Panc1 (cell line): ENCODE measurements at regions not wholly inside any gene's neighbourhood (a gene's known extent, or its start where the extent isn't known, plus 50 kb on each side); places are given as distances from the start of the nearest gene placed in this dataset.

Experiments
- POLR2AphosphoS5 ChIP-seq: IDR thresholded peaks from 2 replicates; pipeline ENCODE4 v1.6.1; 2012; ENCODE audit warnings: mild to moderate bottlenecking, low read depth, low read length, moderate library complexity
- SIN3A ChIP-seq: IDR thresholded peaks from 2 replicates; pipeline ENCODE4 v1.6.1; 2012; ENCODE audit warnings: low read depth, mild to moderate bottlenecking, low read length, moderate library complexity, borderline replicate concordance; ENCODE audit not compliant: insufficient read depth
- TF ChIP-seq, protein P1 (sequence below): fragments of 450-650 bp; IDR thresholded peaks from 2 replicates; pipeline ENCODE4 v1.5.1; 2017; ENCODE audit warnings: mild to moderate bottlenecking
- TF ChIP-seq, protein P2 (sequence below), 2 experiments: IDR thresholded peaks; 2 replicates each; pipeline ENCODE4 v1.6.1; 2011 to 2012; ENCODE audit warnings: low read depth in 2 of 2, control low read depth in 1 of 2, low read length in 1 of 2, mild to moderate bottlenecking in 1 of 2, moderate library complexity in 1 of 2; ENCODE audit not compliant: insufficient read depth in 1 of 2

GRCh38 chr2:39922679-39923405 is 143.8 kb upstream of the THUMPD2 start:
- TF ChIP-seq SIN3A (no peak), POLR2AphosphoS5 (no peak)
- TF ChIP-seq, protein P1, sequence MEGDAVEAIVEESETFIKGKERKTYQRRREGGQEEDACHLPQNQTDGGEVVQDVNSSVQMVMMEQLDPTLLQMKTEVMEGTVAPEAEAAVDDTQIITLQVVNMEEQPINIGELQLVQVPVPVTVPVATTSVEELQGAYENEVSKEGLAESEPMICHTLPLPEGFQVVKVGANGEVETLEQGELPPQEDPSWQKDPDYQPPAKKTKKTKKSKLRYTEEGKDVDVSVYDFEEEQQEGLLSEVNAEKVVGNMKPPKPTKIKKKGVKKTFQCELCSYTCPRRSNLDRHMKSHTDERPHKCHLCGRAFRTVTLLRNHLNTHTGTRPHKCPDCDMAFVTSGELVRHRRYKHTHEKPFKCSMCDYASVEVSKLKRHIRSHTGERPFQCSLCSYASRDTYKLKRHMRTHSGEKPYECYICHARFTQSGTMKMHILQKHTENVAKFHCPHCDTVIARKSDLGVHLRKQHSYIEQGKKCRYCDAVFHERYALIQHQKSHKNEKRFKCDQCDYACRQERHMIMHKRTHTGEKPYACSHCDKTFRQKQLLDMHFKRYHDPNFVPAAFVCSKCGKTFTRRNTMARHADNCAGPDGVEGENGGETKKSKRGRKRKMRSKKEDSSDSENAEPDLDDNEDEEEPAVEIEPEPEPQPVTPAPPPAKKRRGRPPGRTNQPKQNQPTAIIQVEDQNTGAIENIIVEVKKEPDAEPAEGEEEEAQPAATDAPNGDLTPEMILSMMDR = no peak
- TF ChIP-seq, protein P2, sequence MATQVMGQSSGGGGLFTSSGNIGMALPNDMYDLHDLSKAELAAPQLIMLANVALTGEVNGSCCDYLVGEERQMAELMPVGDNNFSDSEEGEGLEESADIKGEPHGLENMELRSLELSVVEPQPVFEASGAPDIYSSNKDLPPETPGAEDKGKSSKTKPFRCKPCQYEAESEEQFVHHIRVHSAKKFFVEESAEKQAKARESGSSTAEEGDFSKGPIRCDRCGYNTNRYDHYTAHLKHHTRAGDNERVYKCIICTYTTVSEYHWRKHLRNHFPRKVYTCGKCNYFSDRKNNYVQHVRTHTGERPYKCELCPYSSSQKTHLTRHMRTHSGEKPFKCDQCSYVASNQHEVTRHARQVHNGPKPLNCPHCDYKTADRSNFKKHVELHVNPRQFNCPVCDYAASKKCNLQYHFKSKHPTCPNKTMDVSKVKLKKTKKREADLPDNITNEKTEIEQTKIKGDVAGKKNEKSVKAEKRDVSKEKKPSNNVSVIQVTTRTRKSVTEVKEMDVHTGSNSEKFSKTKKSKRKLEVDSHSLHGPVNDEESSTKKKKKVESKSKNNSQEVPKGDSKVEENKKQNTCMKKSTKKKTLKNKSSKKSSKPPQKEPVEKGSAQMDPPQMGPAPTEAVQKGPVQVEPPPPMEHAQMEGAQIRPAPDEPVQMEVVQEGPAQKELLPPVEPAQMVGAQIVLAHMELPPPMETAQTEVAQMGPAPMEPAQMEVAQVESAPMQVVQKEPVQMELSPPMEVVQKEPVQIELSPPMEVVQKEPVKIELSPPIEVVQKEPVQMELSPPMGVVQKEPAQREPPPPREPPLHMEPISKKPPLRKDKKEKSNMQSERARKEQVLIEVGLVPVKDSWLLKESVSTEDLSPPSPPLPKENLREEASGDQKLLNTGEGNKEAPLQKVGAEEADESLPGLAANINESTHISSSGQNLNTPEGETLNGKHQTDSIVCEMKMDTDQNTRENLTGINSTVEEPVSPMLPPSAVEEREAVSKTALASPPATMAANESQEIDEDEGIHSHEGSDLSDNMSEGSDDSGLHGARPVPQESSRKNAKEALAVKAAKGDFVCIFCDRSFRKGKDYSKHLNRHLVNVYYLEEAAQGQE (IDR thresholded peaks at IDR 0.05; ENCODE audit: insufficient read depth in 1 of 2, low read depth in 2 of 2, low read length in 1 of 2) = no peak
